Activated CD4-positive, alpha-beta T cell treated with anti-CD3 and anti-CD28 coated beads, Interleukin-2, amount 10 ng/mL, durations not matched to agents 7 days and 5 days (primary cell): ENCODE measurements at regions not wholly inside any gene's neighbourhood (a gene's known extent, or its start where the extent isn't known, plus 50 kb on each side); places are given as distances from the start of the nearest gene placed in this dataset.

Experiments used
- CTCF ChIA-PET: fragments of 350-600 bp; sonication (Branson Sonifier 250); formaldehyde crosslinking; loops from one replicate; lab custom pipeline; 2021; ENCODE audit warnings: antibody characterized with exemption; lab: Charles Lee
- POLR2A ChIA-PET: fragments of 350-600 bp; sonication (Branson Sonifier 250); formaldehyde crosslinking; loops from one replicate; lab custom pipeline; 2021; ENCODE audit warnings: antibody characterized with exemption; lab: Charles Lee
- DNase-seq: peaks from one replicate; pipeline ENCODE4 v3.0.0-alpha.2; 2020
- H3K27ac Mint-ChIP-seq: one replicate; pipeline ENCODE4 v1.8.0; 2021; ENCODE audit warnings: mild to moderate bottlenecking, moderate library complexity, mixed read lengths
- H3K27me3 Mint-ChIP-seq: one replicate; pipeline ENCODE4 v1.8.0; 2021; ENCODE audit warnings: mixed read lengths
- H3K36me3 Mint-ChIP-seq: one replicate; pipeline ENCODE4 v1.8.0; 2021; ENCODE audit warnings: low read depth, mixed read lengths
- H3K4me1 Mint-ChIP-seq: one replicate; pipeline ENCODE4 v1.8.0; 2021; ENCODE audit warnings: mixed read lengths
- H3K4me3 Mint-ChIP-seq: one replicate; pipeline ENCODE4 v1.8.0; 2021; ENCODE audit warnings: mild to moderate bottlenecking, moderate library complexity, mixed read lengths
- H3K9me3 Mint-ChIP-seq: one replicate; pipeline ENCODE4 v1.8.0; 2021; ENCODE audit warnings: mixed read lengths

GRCh38 chr4:19675172-19675811 lies 576.4 kb upstream of the SLIT2 start:
- POLR2A ChIA-PET, result no interaction called here
- no peak for DNase-seq
- Mint-ChIP-seq H3K9me3 (peaks cover 8% of the 10 kb centered on the region), H3K36me3 (no peaks in the 10 kb centered on the region), H3K4me1 (no peaks in the 10 kb centered on the region), H3K4me3 (no peak overlapping the region), H3K27ac (no peak overlapping the region), H3K27me3 (no peaks in the 10 kb centered on the region)
- CTCF ChIA-PET, result no interaction called here

DNA sequence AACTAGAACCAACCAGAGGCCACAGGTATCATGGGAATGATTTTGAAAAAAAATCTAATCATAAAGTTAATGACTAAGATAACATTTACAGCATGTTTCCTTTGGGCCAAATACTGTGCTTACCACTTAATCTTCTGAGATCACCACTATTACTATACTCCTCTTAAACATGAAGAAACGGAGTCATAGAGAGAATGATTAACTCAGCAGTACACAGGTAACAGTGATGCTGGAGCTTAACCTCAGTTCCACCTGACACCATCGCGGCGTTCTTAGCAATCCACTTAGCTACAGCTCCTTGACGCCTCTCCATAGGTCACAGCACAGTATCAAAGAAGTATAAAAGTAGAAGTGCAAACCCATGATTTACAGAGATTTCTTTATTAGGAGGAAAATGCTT lies 592.6 kb upstream of the SLIT2 start:
- Mint-ChIP-seq H3K36me3 (no peaks in the 10 kb centered on the region), H3K4me1 (no peaks in the 10 kb centered on the region), H3K4me3 (no peak overlapping the region), H3K27me3 (no peaks in the 10 kb centered on the region), H3K27ac (no peak overlapping the region), H3K9me3 (peaks cover 7% of the 10 kb centered on the region)
- ChIA-PET CTCF (no interaction called here), POLR2A (no interaction called here)
- no peak for DNase-seq

DNA sequence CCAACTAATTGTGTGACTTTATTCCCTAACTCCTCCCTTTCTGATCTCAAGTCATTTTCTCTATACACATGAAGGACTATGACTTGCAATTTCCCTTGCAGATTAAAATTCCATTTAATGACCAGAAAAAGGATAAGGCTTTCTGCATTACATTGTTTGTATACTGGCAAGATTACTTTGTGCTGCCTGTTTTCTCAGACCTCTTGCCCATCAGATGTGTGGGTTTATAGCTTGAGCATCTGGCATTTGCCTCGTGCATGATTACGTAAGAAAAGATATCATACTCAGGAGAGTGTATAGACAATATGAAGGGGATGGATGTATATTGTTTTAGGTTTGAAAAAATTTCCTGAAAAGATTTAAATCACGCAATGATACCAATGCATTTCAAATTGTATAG lies 593.8 kb upstream of the SLIT2 start:
- H3K4me1 Mint-ChIP-seq, result no peaks in the 10 kb centered on the region
- H3K4me3 Mint-ChIP-seq, result no peak overlapping the region
- ChIA-PET POLR2A (no interaction called here), CTCF (no interaction called here)
- no peak overlapping the region for H3K27ac Mint-ChIP-seq
- H3K36me3 Mint-ChIP-seq, result no peaks in the 10 kb centered on the region
- peaks cover 7% of the 10 kb centered on the region for H3K9me3 Mint-ChIP-seq
- DNase-seq, result no peak
- H3K27me3 Mint-ChIP-seq, result no peaks in the 10 kb centered on the region

DNA sequence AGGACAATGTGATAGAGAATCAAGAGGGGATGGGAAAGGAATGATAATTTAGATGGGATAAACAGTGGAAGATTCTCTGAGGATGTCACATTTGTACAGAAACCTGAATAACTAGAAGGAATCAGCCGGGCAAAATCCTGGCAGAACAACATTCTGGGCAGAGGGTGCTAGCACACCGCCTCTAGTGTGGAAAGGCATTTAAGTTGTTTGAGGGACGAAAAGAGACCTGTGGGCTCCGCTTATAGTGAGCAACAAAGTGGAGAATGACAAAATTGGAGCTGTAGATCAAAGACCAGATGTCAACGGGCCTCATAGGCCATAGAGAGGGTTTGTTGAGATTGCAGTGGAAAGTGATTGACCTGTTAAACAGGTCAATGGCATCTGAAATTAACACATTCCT lies 596.0 kb upstream of the SLIT2 start:
- Mint-ChIP-seq H3K4me3 (no peak overlapping the region), H3K36me3 (no peaks in the 10 kb centered on the region), H3K27me3 (no peaks in the 10 kb centered on the region), H3K9me3 (peaks cover 7% of the 10 kb centered on the region), H3K4me1 (no peaks in the 10 kb centered on the region), H3K27ac (no peak overlapping the region)
- POLR2A ChIA-PET, result no interaction called here
- DNase-seq, result no peak
- CTCF ChIA-PET, result no interaction called here

- Mint-ChIP-seq H3K9me3 (peaks cover 18% of the 10 kb centered on the region), H3K36me3 (no peaks in the 10 kb centered on the region), H3K27ac (no peak overlapping the region), H3K4me1 (no peaks in the 10 kb centered on the region), H3K27me3 (no peaks in the 10 kb centered on the region), H3K4me3 (no peak overlapping the region)
- ChIA-PET POLR2A (no interaction called here), CTCF (no interaction called here)
- DNase-seq, result no peak
These were observed 600.5 kb upstream of the SLIT2 start for GRCh38 chr4:19650903-19651864.

- Mint-ChIP-seq H3K4me3 (no peak overlapping the region), H3K4me1 (no peaks in the 10 kb centered on the region), H3K27me3 (no peaks in the 10 kb centered on the region), H3K36me3 (no peaks in the 10 kb centered on the region), H3K9me3 (peaks cover 23% of the 10 kb centered on the region), H3K27ac (no peak overlapping the region)
- CTCF ChIA-PET, result no interaction called here
- POLR2A ChIA-PET, result no interaction called here
- no peak for DNase-seq
These were observed 606.1 kb upstream of the SLIT2 start for GRCh38 chr4:19645589-19645988.

- ChIA-PET POLR2A (no interaction called here), CTCF (no interaction called here)
- Mint-ChIP-seq H3K27ac (no peak overlapping the region), H3K4me1 (no peaks in the 10 kb centered on the region), H3K27me3 (no peaks in the 10 kb centered on the region), H3K4me3 (no peak overlapping the region), H3K9me3 (peaks cover 3% of the 10 kb centered on the region), H3K36me3 (no peaks in the 10 kb centered on the region)
- no peak for DNase-seq
These were observed 615.3 kb upstream of the SLIT2 start for GRCh38 chr4:19636451-19636850.

DNA sequence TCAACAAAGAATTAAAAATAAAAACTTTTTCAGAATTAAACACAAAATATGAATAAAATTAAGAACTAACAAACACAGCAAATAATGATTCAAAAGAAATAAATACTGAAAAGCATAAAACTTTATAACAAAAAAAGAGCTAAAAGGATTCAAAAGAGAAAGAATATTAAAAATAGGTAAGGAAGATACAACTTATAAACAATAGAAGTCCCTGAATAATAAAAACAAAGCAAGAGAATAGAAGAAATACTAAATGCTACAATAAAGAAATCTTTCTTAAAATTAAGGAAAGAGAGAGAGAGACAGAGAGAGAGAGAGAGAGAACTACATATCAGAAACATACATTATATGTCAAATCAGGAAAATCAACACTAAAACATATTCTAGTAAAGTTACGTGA lies 619.9 kb upstream of the SLIT2 start:
- ChIA-PET POLR2A (no interaction called here), CTCF (no interaction called here)
- no peaks in the 10 kb centered on the region for H3K36me3 Mint-ChIP-seq
- H3K9me3 Mint-ChIP-seq, result no peaks in the 10 kb centered on the region
- no peak overlapping the region for H3K4me3 Mint-ChIP-seq
- no peaks in the 10 kb centered on the region for H3K27me3 Mint-ChIP-seq
- H3K27ac Mint-ChIP-seq, result no peak overlapping the region
- H3K4me1 Mint-ChIP-seq, result no peaks in the 10 kb centered on the region
- no peak for DNase-seq

GRCh38 chr4:19623866-19624265 lies 627.8 kb upstream of the SLIT2 start:
- Mint-ChIP-seq H3K27me3 (no peaks in the 10 kb centered on the region), H3K4me3 (no peak overlapping the region), H3K4me1 (no peaks in the 10 kb centered on the region), H3K27ac (no peak overlapping the region), H3K9me3 (peaks cover 4% of the 10 kb centered on the region), H3K36me3 (no peaks in the 10 kb centered on the region)
- CTCF ChIA-PET, result no interaction called here
- DNase-seq, result no peak
- POLR2A ChIA-PET, result no interaction called here

DNA sequence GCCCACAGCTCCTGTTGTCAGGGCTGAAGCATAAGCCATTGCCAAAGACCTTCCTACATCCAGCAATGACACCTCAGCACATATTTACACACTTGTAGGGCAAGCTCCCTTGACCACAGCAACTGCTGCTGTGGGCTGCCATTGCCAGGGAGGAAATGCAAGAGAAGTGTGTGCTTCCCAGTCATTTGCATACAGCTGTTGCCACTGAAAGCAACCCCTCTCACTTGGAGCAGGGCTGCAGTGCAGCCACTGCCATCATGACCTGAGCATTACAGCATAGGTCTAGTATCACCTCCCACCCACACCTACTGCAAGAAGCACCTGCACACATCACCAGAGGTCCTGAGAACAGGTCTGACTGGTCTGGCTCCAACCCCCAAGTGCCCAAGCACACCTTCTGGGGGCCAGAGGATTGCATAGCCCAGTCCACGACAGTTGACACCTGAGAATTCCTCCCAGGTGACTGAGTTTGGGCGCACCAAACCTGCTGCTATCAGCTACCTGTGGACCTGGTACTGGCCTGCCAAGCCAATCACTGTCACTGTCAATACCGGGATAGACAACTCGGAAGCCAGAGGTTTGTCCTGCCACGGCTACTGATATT lies 636.5 kb upstream of the SLIT2 start:
- POLR2A ChIA-PET, result no interaction called here

GRCh38 chr4:19614171-19614570 lies 637.5 kb upstream of the SLIT2 start:
- Mint-ChIP-seq H3K9me3 (peaks cover 7% of the 10 kb centered on the region), H3K4me1 (no peaks in the 10 kb centered on the region), H3K27ac (no peak overlapping the region), H3K27me3 (no peaks in the 10 kb centered on the region), H3K4me3 (no peak overlapping the region), H3K36me3 (no peaks in the 10 kb centered on the region)
- ChIA-PET POLR2A (no interaction called here), CTCF (no interaction called here)
- DNase-seq, result no peak

More for the DNA sequence above, 636.5 kb upstream of the SLIT2 start:
- Mint-ChIP-seq H3K4me3 (no peak overlapping the region), H3K36me3 (no peaks in the 10 kb centered on the region), H3K9me3 (peaks cover 7% of the 10 kb centered on the region), H3K27me3 (no peaks in the 10 kb centered on the region), H3K4me1 (no peaks in the 10 kb centered on the region), H3K27ac (no peak overlapping the region)
- no peak for DNase-seq
- CTCF ChIA-PET, result no interaction called here

- no peaks in the 10 kb centered on the region for H3K4me1 Mint-ChIP-seq
- no peak overlapping the region for H3K27ac Mint-ChIP-seq
- CTCF ChIA-PET, result interaction anchor here (0.5 kb wide), 1 partner anchor 173 kb away, joined by 3 read pairs; no protein-coding TSS in a partner anchor
- POLR2A ChIA-PET, result no interaction called here
- no peak overlapping the region for H3K4me3 Mint-ChIP-seq
- no peak for DNase-seq
- no peaks in the 10 kb centered on the region for H3K27me3 Mint-ChIP-seq
- H3K36me3 Mint-ChIP-seq, result no peaks in the 10 kb centered on the region
- H3K9me3 Mint-ChIP-seq, result peaks cover 2% of the 10 kb centered on the region
These were observed 655.4 kb upstream of the SLIT2 start for GRCh38 chr4:19596342-19596741.

GRCh38 chr4:19592391-19592790 lies 659.3 kb upstream of the SLIT2 start:
- Mint-ChIP-seq H3K27ac (no peak overlapping the region), H3K27me3 (no peaks in the 10 kb centered on the region), H3K36me3 (no peaks in the 10 kb centered on the region), H3K4me3 (no peak overlapping the region), H3K4me1 (no peaks in the 10 kb centered on the region), H3K9me3 (peaks cover 7% of the 10 kb centered on the region)
- ChIA-PET CTCF (no interaction called here), POLR2A (no interaction called here)
- no peak for DNase-seq
